Panc1 (cell line): ENCODE measurements at regions not wholly inside any gene's neighbourhood (a gene's known extent, or its start where the extent isn't known, plus 50 kb on each side); places are given as distances from the start of the nearest gene placed in this dataset.

Experiments
- ATAC-seq: fragments of 200-7000 bp; cut with Tn5 transposase; 2 replicates; pipeline ENCODE4 v1.9.1; 2020; ENCODE audit warnings: mild to moderate bottlenecking, moderate library complexity
- BruUV-seq: library from RNA; stranded (reverse); fragments of 400-500 nt; replicated peaks from 2 replicates; lab custom pipeline; 2021; lab: Mats Ljungman, UMichigan
- CTCF ChIA-PET: fragments of 300-600 bp; sonication (Branson Sonifier 250); formaldehyde crosslinking; loops from one replicate; lab custom pipeline; 2022; ENCODE audit warnings: antibody characterized with exemption; lab: Charles Lee
- POLR2A ChIA-PET: fragments of 300-600 bp; sonication (Branson Sonifier 250); formaldehyde crosslinking; loops from one replicate; lab custom pipeline; 2022; ENCODE audit warnings: antibody characterized with exemption; lab: Charles Lee
- DNase-seq: peaks from one replicate; pipeline ENCODE4 v3.0.0-alpha.2; 2010; ENCODE audit warnings: low read depth, low spot score
- H3K27ac ChIP-seq: 2 replicates; pipeline ENCODE4 v1.5.1; 2011; ENCODE audit warnings: mild to moderate bottlenecking, low read length, inconsistent platforms
- H3K27me3 ChIP-seq: fragments of 200-500 bp; sonication (Bioruptor generic); 2 replicates; pipeline ENCODE4 v1.6.0; 2014; ENCODE audit warnings: low read length, inconsistent platforms; ENCODE audit not compliant: control insufficient read depth, insufficient read depth
- H3K36me3 ChIP-seq: fragments of 200-500 bp; sonication (Bioruptor generic); 2 replicates; pipeline ENCODE4 v1.5.1; 2014; ENCODE audit warnings: inconsistent platforms, mild to moderate bottlenecking, low read length, moderate library complexity; ENCODE audit not compliant: control insufficient read depth, insufficient read depth
- H3K4me1 ChIP-seq: 2 replicates; pipeline ENCODE4 v1.5.1; 2011; ENCODE audit warnings: inconsistent platforms, mild to moderate bottlenecking, low read length, moderate library complexity; ENCODE audit not compliant: control insufficient read depth, insufficient read depth
- H3K4me3 ChIP-seq, 2 experiments: 2 replicates each; pipeline ENCODE4 v1.5.1; 2011 to 2012; ENCODE audit warnings: low read depth in 2 of 2, low read length in 2 of 2, mild to moderate bottlenecking in 2 of 2, inconsistent platforms in 1 of 2, moderate library complexity in 1 of 2
- H3K9me3 ChIP-seq: fragments of 200-500 bp; sonication (Bioruptor generic); 2 replicates; pipeline ENCODE4 v1.5.1; 2014; ENCODE audit warnings: low read depth, mild to moderate bottlenecking, inconsistent platforms, low read length, moderate library complexity; ENCODE audit not compliant: control insufficient read depth, insufficient read depth
- CTCF ChIP-seq: fragments of 450-650 bp; IDR thresholded peaks from 2 replicates; pipeline ENCODE4 v1.5.1; 2017; ENCODE audit warnings: mild to moderate bottlenecking
- POLR2AphosphoS5 ChIP-seq: IDR thresholded peaks from 2 replicates; pipeline ENCODE4 v1.6.1; 2012; ENCODE audit warnings: mild to moderate bottlenecking, low read depth, low read length, moderate library complexity
- SIN3A ChIP-seq: IDR thresholded peaks from 2 replicates; pipeline ENCODE4 v1.6.1; 2012; ENCODE audit warnings: low read depth, mild to moderate bottlenecking, low read length, moderate library complexity, borderline replicate concordance; ENCODE audit not compliant: insufficient read depth
- TCF7L2 ChIP-seq: IDR thresholded peaks from 2 replicates; pipeline ENCODE4 v1.6.1; 2011; ENCODE audit warnings: mild to moderate bottlenecking, low read depth, low read length, inconsistent platforms
- in situ Hi-C: cut with HindIII; loops from 2 replicates; pipeline ENCODE4 v1.10.0; 2016; ENCODE audit warnings: low sequenced_read_pairs, low pct_unique_long_range_greater_than_20kb
- intact Hi-C: fragments of 100-400 bp; cut with micrococcal nuclease; formaldehyde crosslinking; loops from one replicate; pipeline ENCODE4 v1.10.0; 2022; ENCODE audit not compliant: unreplicated experiment
- TF ChIP-seq, protein P1 (sequence below), 2 experiments: IDR thresholded peaks; 2 replicates each; pipeline ENCODE4 v1.6.1; 2011 to 2012; ENCODE audit warnings: low read depth in 2 of 2, control low read depth in 1 of 2, low read length in 1 of 2, mild to moderate bottlenecking in 1 of 2, moderate library complexity in 1 of 2; ENCODE audit not compliant: insufficient read depth in 1 of 2

DNA sequence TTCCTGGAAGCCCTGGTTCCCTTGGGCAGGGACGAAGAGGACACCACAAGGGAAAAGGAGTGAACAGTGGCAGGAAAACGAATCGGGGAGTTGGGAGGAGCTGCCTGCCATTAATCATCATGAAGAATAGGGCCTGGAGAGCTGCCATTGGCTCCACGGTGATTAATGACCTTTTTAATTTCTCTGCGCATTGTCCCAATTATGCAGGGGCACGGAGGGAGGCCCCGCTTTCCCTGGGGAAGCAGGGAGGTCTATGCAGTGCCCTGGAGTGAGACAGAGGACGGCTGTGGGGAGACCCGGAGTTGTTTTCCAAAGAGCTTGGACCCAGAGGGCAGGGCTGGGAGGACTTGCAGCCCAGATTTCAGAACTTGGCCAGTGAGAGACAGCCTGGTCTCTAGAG lies 338.9 kb upstream of the C16orf82 start:
- H3K36me3 ChIP-seq: no peaks in the 10 kb centered on the region
- H3K4me3 ChIP-seq: no peak overlapping the region
- H3K4me1 ChIP-seq: no peaks in the 10 kb centered on the region
- intact Hi-C loops (no loop called here), in situ Hi-C loops (no loop called here)
- TF ChIP-seq POLR2AphosphoS5 (no peak), CTCF (no peak), SIN3A (no peak), TCF7L2 (no peak)
- TF ChIP-seq, protein P1, sequence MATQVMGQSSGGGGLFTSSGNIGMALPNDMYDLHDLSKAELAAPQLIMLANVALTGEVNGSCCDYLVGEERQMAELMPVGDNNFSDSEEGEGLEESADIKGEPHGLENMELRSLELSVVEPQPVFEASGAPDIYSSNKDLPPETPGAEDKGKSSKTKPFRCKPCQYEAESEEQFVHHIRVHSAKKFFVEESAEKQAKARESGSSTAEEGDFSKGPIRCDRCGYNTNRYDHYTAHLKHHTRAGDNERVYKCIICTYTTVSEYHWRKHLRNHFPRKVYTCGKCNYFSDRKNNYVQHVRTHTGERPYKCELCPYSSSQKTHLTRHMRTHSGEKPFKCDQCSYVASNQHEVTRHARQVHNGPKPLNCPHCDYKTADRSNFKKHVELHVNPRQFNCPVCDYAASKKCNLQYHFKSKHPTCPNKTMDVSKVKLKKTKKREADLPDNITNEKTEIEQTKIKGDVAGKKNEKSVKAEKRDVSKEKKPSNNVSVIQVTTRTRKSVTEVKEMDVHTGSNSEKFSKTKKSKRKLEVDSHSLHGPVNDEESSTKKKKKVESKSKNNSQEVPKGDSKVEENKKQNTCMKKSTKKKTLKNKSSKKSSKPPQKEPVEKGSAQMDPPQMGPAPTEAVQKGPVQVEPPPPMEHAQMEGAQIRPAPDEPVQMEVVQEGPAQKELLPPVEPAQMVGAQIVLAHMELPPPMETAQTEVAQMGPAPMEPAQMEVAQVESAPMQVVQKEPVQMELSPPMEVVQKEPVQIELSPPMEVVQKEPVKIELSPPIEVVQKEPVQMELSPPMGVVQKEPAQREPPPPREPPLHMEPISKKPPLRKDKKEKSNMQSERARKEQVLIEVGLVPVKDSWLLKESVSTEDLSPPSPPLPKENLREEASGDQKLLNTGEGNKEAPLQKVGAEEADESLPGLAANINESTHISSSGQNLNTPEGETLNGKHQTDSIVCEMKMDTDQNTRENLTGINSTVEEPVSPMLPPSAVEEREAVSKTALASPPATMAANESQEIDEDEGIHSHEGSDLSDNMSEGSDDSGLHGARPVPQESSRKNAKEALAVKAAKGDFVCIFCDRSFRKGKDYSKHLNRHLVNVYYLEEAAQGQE (IDR thresholded peaks at IDR 0.05; ENCODE audit: insufficient read depth in 1 of 2, low read depth in 2 of 2, low read length in 1 of 2): no peak
- BruUV-seq: no TSS peak
- H3K27ac ChIP-seq: no peak overlapping the region
- H3K9me3 ChIP-seq: no peaks in the 10 kb centered on the region
- ATAC-seq: no peak
- ChIA-PET POLR2A (no interaction called here), CTCF (no interaction called here)
- H3K27me3 ChIP-seq: no peaks in the 10 kb centered on the region; the same call in 1 of the 2 replicates
- no peak for DNase-seq

DNA sequence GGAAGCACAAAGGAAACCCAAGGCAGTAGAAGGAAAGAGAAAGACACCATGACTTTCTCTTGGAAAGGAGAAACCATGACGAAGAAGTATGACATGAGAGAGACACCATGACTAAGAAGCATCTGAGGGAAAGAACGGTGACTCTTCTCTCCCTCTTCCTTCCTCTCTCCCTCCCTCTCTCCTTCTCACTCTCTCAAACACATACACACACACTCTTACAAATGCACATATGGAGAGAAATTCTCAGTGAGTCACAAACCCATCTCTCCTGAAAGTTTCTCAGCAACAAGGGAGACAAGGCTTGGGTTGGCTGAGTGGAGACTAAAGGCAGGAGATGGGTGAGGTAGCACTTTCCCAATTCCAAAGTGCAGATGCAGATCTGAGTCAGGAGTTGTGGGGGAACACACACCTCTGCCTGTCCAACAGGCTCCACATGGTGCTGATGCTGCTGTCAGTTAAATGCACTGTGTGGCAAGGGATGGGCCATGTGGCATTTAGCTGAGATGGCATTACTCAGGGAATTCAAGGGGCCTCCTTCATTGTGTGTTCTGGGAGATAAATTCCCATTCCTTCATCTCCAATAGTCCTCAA lies 336.7 kb upstream of the C16orf82 start:
- ChIA-PET POLR2A (no interaction called here), CTCF (no interaction called here)
- TF ChIP-seq CTCF (no peak), POLR2AphosphoS5 (no peak), TCF7L2 (no peak), SIN3A (no peak)
- TF ChIP-seq, protein P1 (IDR thresholded peaks at IDR 0.05; ENCODE audit: insufficient read depth in 1 of 2, low read depth in 2 of 2, low read length in 1 of 2): no peak
- in situ Hi-C loops (no loop called here), intact Hi-C loops (no loop called here)
- no peak for DNase-seq
- no peak for ATAC-seq
- no peak overlapping the region for H3K4me3 ChIP-seq
- no TSS peak for BruUV-seq
- H3K36me3 ChIP-seq: no peaks in the 10 kb centered on the region
- H3K9me3 ChIP-seq: no peaks in the 10 kb centered on the region
- H3K4me1 ChIP-seq: no peaks in the 10 kb centered on the region
- H3K27ac ChIP-seq: no peak overlapping the region
- H3K27me3 ChIP-seq: peaks cover 2% of the 10 kb centered on the region; the same call in 1 of the 2 replicates
